Fibroblast of lung (primary cell): ENCODE measurements at regions not wholly inside any gene's neighbourhood (a gene's known extent, or its start where the extent isn't known, plus 50 kb on each side); places are given as distances from the start of the nearest gene placed in this dataset.
"Not testable (repeated sequence)": the region's sequence is repeated elsewhere in the genome, so short reads cannot be mapped to it uniquely, and the experiment has no call there.

Source experiments
- DNase-seq, 2 donors: peaks; one replicate each; pipeline versions ENCODE4 v3.0.0 to v3.0.0-alpha.2; 2010; ENCODE audit warnings: low read depth in 2 of 2
- H2AFZ ChIP-seq: 2 replicates; pipeline ENCODE4 v1.5.1; 2012; ENCODE audit warnings: low read length, control low read depth, inconsistent platforms
- H3K27ac ChIP-seq: 2 replicates; pipeline ENCODE4 v1.5.1; 2011; ENCODE audit warnings: low read length, control low read depth; ENCODE audit not compliant: insufficient read depth
- H3K27me3 ChIP-seq: 2 replicates; pipeline ENCODE4 v1.5.1; 2011; ENCODE audit warnings: mild to moderate bottlenecking, low read length; ENCODE audit not compliant: control insufficient read depth, insufficient read depth
- H3K36me3 ChIP-seq: 2 replicates; pipeline ENCODE4 v1.5.1; 2011; ENCODE audit warnings: low read length; ENCODE audit not compliant: control insufficient read depth, insufficient read depth
- H3K4me1 ChIP-seq: 2 replicates; pipeline ENCODE4 v1.5.1; 2011; ENCODE audit warnings: low read length; ENCODE audit not compliant: control insufficient read depth, insufficient read depth; ENCODE audit errors: extremely low read depth
- H3K4me2 ChIP-seq: 2 replicates; pipeline ENCODE4 v1.5.1; 2011; ENCODE audit warnings: low read length, control low read depth; ENCODE audit not compliant: insufficient read depth; ENCODE audit errors: extremely low read depth
- H3K4me3 ChIP-seq, 4 experiments: fragments of 200-600 bp in 1 of 4; sonication (generic) in 1 of 4; replicated peaks in 1 of 4; 2 replicates each; pipeline ENCODE4 v1.5.1; 2011 to 2016; ENCODE audit warnings: low read length in 4 of 4, low read depth in 3 of 4, mild to moderate bottlenecking in 3 of 4, control low read depth in 2 of 4, inconsistent platforms in 1 of 4, mixed read lengths in 1 of 4; ENCODE audit not compliant: insufficient read depth in 1 of 4; ENCODE audit errors: control extremely low read depth in 1 of 4
- H3K79me2 ChIP-seq: 2 replicates; pipeline ENCODE4 v1.5.1; 2012; ENCODE audit warnings: mild to moderate bottlenecking, low read length, inconsistent platforms; ENCODE audit not compliant: control insufficient read depth, insufficient read depth
- H3K9ac ChIP-seq: 2 replicates; pipeline ENCODE4 v1.5.1; 2011; ENCODE audit warnings: mild to moderate bottlenecking, low read length, control low read depth; ENCODE audit not compliant: insufficient read depth
- H3K9me3 ChIP-seq: 2 replicates; pipeline ENCODE4 v1.5.1; 2012; ENCODE audit warnings: low read depth, low read length; ENCODE audit not compliant: control insufficient read depth, insufficient read depth
- H4K20me1 ChIP-seq: 2 replicates; pipeline ENCODE4 v1.5.1; 2011; ENCODE audit warnings: low read length; ENCODE audit not compliant: control insufficient read depth, insufficient read depth; ENCODE audit errors: extremely low read depth
- EZH2 ChIP-seq: IDR thresholded peaks from 2 replicates; pipeline ENCODE4 v1.5.1; 2012; ENCODE audit warnings: low read length, control low read depth, mild to moderate bottlenecking; ENCODE audit errors: missing control alignments
- TF ChIP-seq, protein P1 (sequence below), 2 donors: IDR thresholded peaks in 1 of 2; conservative IDR thresholded peaks in 1 of 2; 1 replicate in 1 of 2; 2 replicates in 1 of 2; pipeline ENCODE4 v1.5.1; 2011 to 2012; ENCODE audit warnings: low read length in 2 of 2, control low read depth in 1 of 2, inconsistent platforms in 1 of 2, low read depth in 1 of 2, mild to moderate bottlenecking in 1 of 2

DNA sequence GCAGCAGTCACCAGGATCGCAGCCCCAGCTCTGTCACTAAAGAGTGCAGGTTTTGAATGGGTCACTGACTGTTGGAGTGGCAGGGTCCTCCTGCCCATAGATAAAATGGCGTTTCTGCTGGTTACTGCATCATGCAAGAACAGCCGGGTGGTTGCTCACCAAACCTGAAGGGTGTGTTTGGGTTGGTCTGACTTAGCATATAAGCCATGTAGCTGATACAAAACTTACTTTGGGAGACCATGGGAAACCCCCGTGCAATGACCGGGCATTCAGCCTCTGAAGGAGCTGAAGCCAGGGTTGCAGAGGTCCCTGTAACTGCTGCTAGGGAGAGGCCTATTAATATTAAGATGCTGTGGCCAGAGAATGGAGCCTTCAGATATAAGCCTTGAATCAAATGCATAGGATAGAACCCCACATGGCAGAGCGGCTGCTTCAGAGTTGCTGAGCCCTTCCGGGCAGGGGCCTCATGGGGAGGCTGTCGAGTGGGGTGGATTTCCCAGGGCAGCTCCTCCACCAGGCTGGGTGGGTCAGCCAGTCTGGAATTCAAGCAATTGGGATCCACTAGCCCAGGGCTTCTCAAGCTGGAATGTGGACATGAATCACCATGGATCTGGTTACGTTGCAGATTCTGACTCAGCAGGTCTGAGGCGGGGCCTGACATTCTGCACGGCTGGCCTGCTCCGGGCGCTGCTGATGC lies 70.9 kb upstream of the CTBP2 start:
- Histone ChIP-seq H3K27me3 (no peaks in the 10 kb centered on the region), H3K36me3 (no peaks in the 10 kb centered on the region), H3K4me1 (peaks cover 7% of the 10 kb centered on the region), H3K9me3 (no peaks in the 10 kb centered on the region), H3K4me3 (no peak overlapping the region), H2AFZ (peak overlapping the region; percentile 46), H4K20me1 (no peaks in the 10 kb centered on the region), H3K79me2 (no peaks in the 10 kb centered on the region), H3K4me2 (peak overlapping the region; percentile 35), H3K9ac (no peak overlapping the region), H3K27ac (peak overlapping the region; percentile 53)
- peak; percentile 94 to 98 for DNase-seq
- no peak for TF ChIP-seq EZH2
- TF ChIP-seq, protein P1, sequence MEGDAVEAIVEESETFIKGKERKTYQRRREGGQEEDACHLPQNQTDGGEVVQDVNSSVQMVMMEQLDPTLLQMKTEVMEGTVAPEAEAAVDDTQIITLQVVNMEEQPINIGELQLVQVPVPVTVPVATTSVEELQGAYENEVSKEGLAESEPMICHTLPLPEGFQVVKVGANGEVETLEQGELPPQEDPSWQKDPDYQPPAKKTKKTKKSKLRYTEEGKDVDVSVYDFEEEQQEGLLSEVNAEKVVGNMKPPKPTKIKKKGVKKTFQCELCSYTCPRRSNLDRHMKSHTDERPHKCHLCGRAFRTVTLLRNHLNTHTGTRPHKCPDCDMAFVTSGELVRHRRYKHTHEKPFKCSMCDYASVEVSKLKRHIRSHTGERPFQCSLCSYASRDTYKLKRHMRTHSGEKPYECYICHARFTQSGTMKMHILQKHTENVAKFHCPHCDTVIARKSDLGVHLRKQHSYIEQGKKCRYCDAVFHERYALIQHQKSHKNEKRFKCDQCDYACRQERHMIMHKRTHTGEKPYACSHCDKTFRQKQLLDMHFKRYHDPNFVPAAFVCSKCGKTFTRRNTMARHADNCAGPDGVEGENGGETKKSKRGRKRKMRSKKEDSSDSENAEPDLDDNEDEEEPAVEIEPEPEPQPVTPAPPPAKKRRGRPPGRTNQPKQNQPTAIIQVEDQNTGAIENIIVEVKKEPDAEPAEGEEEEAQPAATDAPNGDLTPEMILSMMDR (conservative IDR thresholded peaks at IDR 0.05 in 1 of 2, IDR thresholded peaks at IDR 0.05 in 1 of 2; ENCODE audit: low read depth in 1 of 2, low read length in 2 of 2), result peak in 1 of 2 donors; percentile 1

DNA sequence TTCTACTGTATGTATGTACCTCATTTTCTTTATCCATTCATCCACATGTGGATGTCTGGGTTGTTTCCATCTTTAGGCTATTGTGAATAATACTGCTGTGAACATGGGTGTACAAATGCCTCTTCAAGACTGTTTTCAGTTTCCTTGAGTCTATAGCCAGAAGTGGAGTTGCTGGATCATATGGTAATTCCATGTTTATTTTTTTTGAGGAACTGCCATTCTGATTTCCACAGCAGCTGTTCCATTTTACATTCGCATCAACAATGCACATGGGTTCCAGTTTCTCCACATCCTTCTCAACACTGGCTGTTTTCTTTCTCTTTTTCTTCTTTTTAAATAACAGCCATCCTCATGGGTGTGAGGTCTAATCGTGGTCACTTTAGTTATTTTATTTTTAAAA lies 69.9 kb upstream of the CTBP2 start:
- Histone ChIP-seq H3K4me2 (no peak overlapping the region), H3K27ac (no peak overlapping the region), H3K36me3 (no peaks in the 10 kb centered on the region), H3K9me3 (no peaks in the 10 kb centered on the region), H3K27me3 (no peaks in the 10 kb centered on the region), H3K9ac (no peak overlapping the region), H3K4me1 (peaks cover 7% of the 10 kb centered on the region), H2AFZ (no peak overlapping the region), H3K4me3 (no peak overlapping the region), H3K79me2 (no peaks in the 10 kb centered on the region), H4K20me1 (no peaks in the 10 kb centered on the region)
- TF ChIP-seq EZH2, result no peak
- TF ChIP-seq, protein P1 (conservative IDR thresholded peaks at IDR 0.05 in 1 of 2, IDR thresholded peaks at IDR 0.05 in 1 of 2; ENCODE audit: low read depth in 1 of 2, low read length in 2 of 2), result no peak
- DNase-seq, result peak in 1 of 2 donors; percentile 65

DNA sequence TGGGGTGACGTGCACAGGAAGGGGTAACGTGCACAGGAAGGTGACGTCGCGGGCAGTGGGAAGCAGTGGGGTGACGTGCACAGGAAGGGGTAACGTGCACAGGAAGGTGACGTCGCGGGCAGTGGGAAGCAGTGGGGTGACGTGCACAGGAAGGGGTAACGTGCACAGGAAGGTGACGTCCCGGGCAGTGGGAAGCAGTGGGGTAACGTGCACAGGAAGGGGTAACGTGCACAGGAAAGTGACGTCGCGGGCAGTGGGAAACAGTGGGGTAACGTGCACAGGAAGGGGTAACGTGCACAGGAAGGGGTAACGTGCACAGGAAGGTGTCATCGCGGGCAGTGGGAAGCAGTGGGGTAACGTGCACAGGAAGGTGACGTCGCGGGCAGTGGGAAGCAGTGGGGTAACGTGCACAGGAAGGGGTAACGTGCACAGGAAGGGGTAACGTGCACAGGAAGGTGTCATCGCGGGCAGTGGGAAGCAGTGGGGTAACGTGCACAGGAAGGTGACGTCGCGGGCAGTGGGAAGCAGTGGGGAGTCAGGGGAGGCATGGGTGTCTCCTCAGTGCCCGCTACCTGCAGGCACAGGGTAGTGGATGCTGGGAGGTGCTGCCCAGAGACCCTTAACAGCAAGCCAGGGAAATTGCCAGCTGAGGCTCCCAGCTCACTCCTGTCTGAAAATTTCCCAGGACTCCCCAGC lies 68.0 kb upstream of the CTBP2 start:
- not testable (repeated sequence) for H2AFZ ChIP-seq, H3K79me2 ChIP-seq, H3K4me2 ChIP-seq, H3K9ac ChIP-seq, DNase-seq, H3K27me3 ChIP-seq, H3K36me3 ChIP-seq, H3K27ac ChIP-seq, H3K4me3 ChIP-seq, H3K9me3 ChIP-seq, H3K4me1 ChIP-seq, H4K20me1 ChIP-seq
